Colonic mucosa (tissue), 4 donors: ENCODE measurements at regions not wholly inside any gene's neighbourhood (a gene's known extent, or its start where the extent isn't known, plus 50 kb on each side); places are given as distances from the start of the nearest gene placed in this dataset.

Experiments
- DNase-seq: peaks from one replicate; pipeline ENCODE4 v3.0.0-alpha.2; 2020
- H3K27ac ChIP-seq: fragments of 200-600 bp; one replicate; pipeline ENCODE4 v1.8.0; 2021
- H3K27me3 ChIP-seq: fragments of 200-600 bp; one replicate; pipeline ENCODE4 v1.8.0; 2021
- H3K36me3 ChIP-seq: fragments of 200-600 bp; one replicate; pipeline ENCODE4 v1.8.0; 2021
- H3K4me1 ChIP-seq: fragments of 200-600 bp; one replicate; pipeline ENCODE4 v1.8.0; 2021; ENCODE audit warnings: mild to moderate bottlenecking
- H3K4me3 ChIP-seq: fragments of 200-600 bp; one replicate; pipeline ENCODE4 v1.8.0; 2021
- H3K9ac ChIP-seq, 2 donors: one replicate each; pipeline ENCODE4 v1.7.0; 2013; ENCODE audit warnings: control low read depth in 2 of 2, low read depth in 2 of 2, low read length in 2 of 2
- H3K9me3 ChIP-seq: fragments of 200-600 bp; one replicate; pipeline ENCODE4 v1.8.0; 2021
- intact Hi-C: fragments of 100-400 bp; cut with DNase I; formaldehyde crosslinking; loops from one replicate; pipeline ENCODE4 v1.14.1; 2022
- TF ChIP-seq, protein P1 (sequence below): fragments of 200-600 bp; IDR thresholded peaks from one replicate; pipeline ENCODE4 v1.8.0; 2022; ENCODE audit warnings: antibody characterized with exemption, mild to moderate bottlenecking
- donor health status: healthy.
- donor health status: DM: no; HTN: no; CAD: no.
- donor health status: DM: no; HTN: no; CAD: no.

DNA sequence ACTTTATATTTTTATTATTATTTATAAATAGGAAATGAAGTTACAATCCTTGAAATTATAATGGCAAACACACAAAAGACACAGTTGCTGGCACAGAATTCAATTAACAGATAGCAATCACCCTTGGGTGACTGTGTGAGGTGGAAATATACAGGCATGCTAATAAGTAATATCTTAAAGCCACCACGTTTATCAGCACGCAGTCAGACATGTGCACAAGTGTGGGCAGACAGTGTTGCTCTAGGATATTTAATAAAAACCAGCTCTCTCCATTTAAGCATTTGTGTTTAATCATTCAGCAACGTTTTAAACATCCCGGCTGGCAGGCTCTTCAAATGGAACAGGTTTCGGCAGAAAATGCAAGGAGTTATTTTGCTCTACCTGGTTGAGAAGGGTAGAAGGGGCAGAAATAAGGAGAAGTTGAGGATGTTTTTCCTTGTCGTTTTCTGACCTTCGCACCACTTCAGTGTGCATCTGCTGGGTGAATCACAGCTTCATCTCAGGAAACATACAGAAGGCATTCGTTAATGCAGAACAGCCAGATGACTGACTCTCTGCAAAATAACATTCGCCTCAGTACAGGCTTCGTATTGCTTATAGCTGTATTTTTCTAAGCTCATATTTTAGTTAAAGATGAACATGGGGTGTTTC is 585.1 kb downstream of the QKI start:
- no peak for DNase-seq
- H3K4me1 ChIP-seq, result no peaks in the 10 kb centered on the region
- H3K9me3 ChIP-seq, result no peaks in the 10 kb centered on the region
- no peaks in the 10 kb centered on the region for H3K27me3 ChIP-seq
- no peaks in the 10 kb centered on the region for H3K36me3 ChIP-seq
- TF ChIP-seq, protein P1, sequence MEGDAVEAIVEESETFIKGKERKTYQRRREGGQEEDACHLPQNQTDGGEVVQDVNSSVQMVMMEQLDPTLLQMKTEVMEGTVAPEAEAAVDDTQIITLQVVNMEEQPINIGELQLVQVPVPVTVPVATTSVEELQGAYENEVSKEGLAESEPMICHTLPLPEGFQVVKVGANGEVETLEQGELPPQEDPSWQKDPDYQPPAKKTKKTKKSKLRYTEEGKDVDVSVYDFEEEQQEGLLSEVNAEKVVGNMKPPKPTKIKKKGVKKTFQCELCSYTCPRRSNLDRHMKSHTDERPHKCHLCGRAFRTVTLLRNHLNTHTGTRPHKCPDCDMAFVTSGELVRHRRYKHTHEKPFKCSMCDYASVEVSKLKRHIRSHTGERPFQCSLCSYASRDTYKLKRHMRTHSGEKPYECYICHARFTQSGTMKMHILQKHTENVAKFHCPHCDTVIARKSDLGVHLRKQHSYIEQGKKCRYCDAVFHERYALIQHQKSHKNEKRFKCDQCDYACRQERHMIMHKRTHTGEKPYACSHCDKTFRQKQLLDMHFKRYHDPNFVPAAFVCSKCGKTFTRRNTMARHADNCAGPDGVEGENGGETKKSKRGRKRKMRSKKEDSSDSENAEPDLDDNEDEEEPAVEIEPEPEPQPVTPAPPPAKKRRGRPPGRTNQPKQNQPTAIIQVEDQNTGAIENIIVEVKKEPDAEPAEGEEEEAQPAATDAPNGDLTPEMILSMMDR, result no peak
- H3K9ac ChIP-seq, result no peak overlapping the region
- H3K4me3 ChIP-seq, result no peak overlapping the region
- H3K27ac ChIP-seq, result no peak overlapping the region
- intact Hi-C loops, result no loop called here

- Histone ChIP-seq H3K4me1 (no peaks in the 10 kb centered on the region), H3K4me3 (no peak overlapping the region), H3K27me3 (no peaks in the 10 kb centered on the region), H3K27ac (no peak overlapping the region), H3K36me3 (no peaks in the 10 kb centered on the region), H3K9me3 (no peaks in the 10 kb centered on the region), H3K9ac (no peak overlapping the region)
- intact Hi-C loops, result no loop called here
- TF ChIP-seq, protein P1, result no peak
- no peak for DNase-seq
Measured at GRCh38 chr6:163998496-163998895, 584.0 kb downstream of the QKI start.

GRCh38 chr6:163996491-163996890 is 582.0 kb downstream of the QKI start:
- no peak for DNase-seq
- Histone ChIP-seq H3K27me3 (no peaks in the 10 kb centered on the region), H3K9me3 (no peaks in the 10 kb centered on the region), H3K36me3 (no peaks in the 10 kb centered on the region), H3K9ac (no peak overlapping the region), H3K27ac (no peak overlapping the region), H3K4me3 (no peak overlapping the region), H3K4me1 (no peaks in the 10 kb centered on the region)
- TF ChIP-seq, protein P1, result no peak
- intact Hi-C loops, result no loop called here

- Histone ChIP-seq H3K36me3 (no peaks in the 10 kb centered on the region), H3K4me3 (no peak overlapping the region), H3K27ac (no peak overlapping the region), H3K27me3 (no peaks in the 10 kb centered on the region), H3K9ac (no peak overlapping the region), H3K4me1 (no peaks in the 10 kb centered on the region), H3K9me3 (no peaks in the 10 kb centered on the region)
- TF ChIP-seq, protein P1, result no peak
- intact Hi-C loops, result no loop called here
- no peak for DNase-seq
Measured at GRCh38 chr6:163994566-163994965, 580.0 kb downstream of the QKI start.

DNA sequence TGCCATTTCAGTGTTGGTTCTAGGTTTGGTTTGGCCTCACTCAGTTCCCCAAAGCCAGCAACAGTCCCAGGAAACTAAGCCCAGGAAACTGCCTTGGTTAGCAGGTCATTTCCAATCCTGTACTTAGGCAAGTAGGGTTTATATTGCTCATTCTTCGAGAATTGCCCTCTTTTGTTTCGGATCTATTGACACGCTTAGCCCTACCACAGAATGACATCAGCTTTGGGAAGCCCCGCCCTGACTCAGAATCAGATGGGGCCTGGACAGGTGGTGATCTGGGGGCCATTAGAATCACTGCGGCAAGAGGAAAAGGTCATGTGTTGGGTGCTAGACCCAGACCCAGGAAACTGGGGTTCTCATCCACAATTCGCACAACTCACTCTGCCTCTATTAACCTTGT is 578.2 kb downstream of the QKI start:
- no peak overlapping the region for H3K4me3 ChIP-seq
- no peak for DNase-seq
- no peaks in the 10 kb centered on the region for H3K36me3 ChIP-seq
- H3K9ac ChIP-seq, result no peak overlapping the region
- H3K27ac ChIP-seq, result no peak overlapping the region
- TF ChIP-seq, protein P1, result no peak
- intact Hi-C loops, result no loop called here
- H3K27me3 ChIP-seq, result no peaks in the 10 kb centered on the region
- no peaks in the 10 kb centered on the region for H3K9me3 ChIP-seq
- H3K4me1 ChIP-seq, result no peaks in the 10 kb centered on the region
